H9 (cell line): ENCODE measurements at regions not wholly inside any gene's neighbourhood (a gene's known extent, or its start where the extent isn't known, plus 50 kb on each side); places are given as distances from the start of the nearest gene placed in this dataset.

Experiments
- DNase-seq: peaks from one replicate; pipeline ENCODE4 v3.0.0-alpha.2; 2017
- H2AFZ ChIP-seq: one replicate; pipeline ENCODE4 v1.6.1; 2013; ENCODE audit warnings: mild to moderate bottlenecking, low read length, control low read depth, moderate library complexity
- H2AK5ac ChIP-seq: 2 replicates; pipeline ENCODE4 v1.6.1; 2013; ENCODE audit warnings: low read length, control low read depth, mixed read lengths; ENCODE audit not compliant: insufficient read length
- H2BK120ac ChIP-seq: one replicate; pipeline ENCODE4 v1.6.1; 2013; ENCODE audit warnings: low read depth, mild to moderate bottlenecking, low read length, control low read depth, inconsistent platforms; ENCODE audit not compliant: poor library complexity, severe bottlenecking
- H2BK12ac ChIP-seq: 2 replicates; pipeline ENCODE4 v1.6.1; 2013; ENCODE audit warnings: low read length, control low read depth, mixed read lengths, low read depth; ENCODE audit not compliant: insufficient read length
- H2BK15ac ChIP-seq: 2 replicates; pipeline ENCODE4 v1.6.1; 2013; ENCODE audit warnings: low read depth, low read length, control low read depth
- H2BK20ac ChIP-seq: one replicate; pipeline ENCODE4 v1.6.1; 2013; ENCODE audit warnings: low read depth, mild to moderate bottlenecking, low read length, control low read depth, inconsistent platforms; ENCODE audit not compliant: poor library complexity, severe bottlenecking
- H2BK5ac ChIP-seq: 2 replicates; pipeline ENCODE4 v1.6.1; 2013; ENCODE audit warnings: low read length, control low read depth, mixed read lengths; ENCODE audit not compliant: insufficient read length
- H3K14ac ChIP-seq: 2 replicates; pipeline ENCODE4 v1.6.1; 2013; ENCODE audit warnings: low read length, control low read depth; ENCODE audit not compliant: insufficient read depth
- H3K18ac ChIP-seq: 2 replicates; pipeline ENCODE4 v1.6.1; 2013; ENCODE audit warnings: low read depth, mild to moderate bottlenecking, mixed read lengths, low read length, control low read depth; ENCODE audit not compliant: insufficient read length
- H3K23ac ChIP-seq: 2 replicates; pipeline ENCODE4 v1.6.1; 2013; ENCODE audit warnings: low read length, control low read depth, mixed read lengths, low read depth; ENCODE audit not compliant: insufficient read length
- H3K23me2 ChIP-seq: 2 replicates; pipeline ENCODE4 v1.6.1; 2013; ENCODE audit warnings: low read depth, mild to moderate bottlenecking, mixed read lengths, low read length, control low read depth; ENCODE audit not compliant: insufficient read length, poor library complexity, severe bottlenecking
- H3K27ac ChIP-seq: 2 replicates; pipeline ENCODE4 v1.5.1; 2013; ENCODE audit warnings: low read length, control low read depth, mixed read lengths, low read depth; ENCODE audit not compliant: insufficient read length
- H3K27me3 ChIP-seq: 2 replicates; pipeline ENCODE4 v1.6.1; 2013; ENCODE audit warnings: low read length, control low read depth, inconsistent platforms; ENCODE audit not compliant: insufficient read depth
- H3K4ac ChIP-seq: 2 replicates; pipeline ENCODE4 v1.6.1; 2013; ENCODE audit warnings: low read depth, mild to moderate bottlenecking, control low read depth, inconsistent platforms, low read length, moderate library complexity
- H3K4me1 ChIP-seq: 2 replicates; pipeline ENCODE4 v1.6.1; 2013; ENCODE audit warnings: low read length, control low read depth, inconsistent platforms; ENCODE audit not compliant: insufficient read depth
- H3K4me2 ChIP-seq: 2 replicates; pipeline ENCODE4 v1.6.1; 2013; ENCODE audit warnings: low read length, control low read depth, mixed read lengths; ENCODE audit not compliant: insufficient read length, insufficient read depth
- H3K56ac ChIP-seq: 2 replicates; pipeline ENCODE4 v1.6.1; 2013; ENCODE audit warnings: low read depth, mild to moderate bottlenecking, mixed read lengths, low read length, control low read depth; ENCODE audit not compliant: insufficient read length
- H3K79me1 ChIP-seq: 2 replicates; pipeline ENCODE4 v1.6.1; 2013; ENCODE audit warnings: low read depth, mild to moderate bottlenecking, moderate library complexity, low read length, control low read depth, inconsistent platforms; ENCODE audit not compliant: insufficient read depth, poor library complexity, severe bottlenecking
- H3K79me2 ChIP-seq: 2 replicates; pipeline ENCODE4 v1.6.1; 2013; ENCODE audit warnings: low read length, control low read depth, inconsistent platforms; ENCODE audit not compliant: insufficient read depth
- H3K9ac ChIP-seq: 2 replicates; pipeline ENCODE4 v1.6.1; 2013; ENCODE audit warnings: low read length, control low read depth, mixed read lengths; ENCODE audit not compliant: insufficient read length; ENCODE audit errors: extremely low read depth
- H3K9me3 ChIP-seq: one replicate; pipeline ENCODE4 v1.6.1; 2013; ENCODE audit warnings: low read depth, low read length, inconsistent platforms; ENCODE audit not compliant: control insufficient read depth
- H3T11ph ChIP-seq: one replicate; pipeline ENCODE4 v1.6.1; 2013; ENCODE audit warnings: mild to moderate bottlenecking, low read length, control low read depth, inconsistent platforms
- H4K20me1 ChIP-seq: one replicate; pipeline ENCODE4 v1.6.1; 2013; ENCODE audit not compliant: control insufficient read depth, insufficient read length, insufficient read depth
- H4K5ac ChIP-seq: 2 replicates; pipeline ENCODE4 v1.6.1; 2013; ENCODE audit warnings: low read depth, mild to moderate bottlenecking, mixed read lengths, low read length, control low read depth; ENCODE audit not compliant: insufficient read length
- H4K8ac ChIP-seq: replicated peaks from 2 replicates; pipeline ENCODE4 v1.6.1; 2013; ENCODE audit warnings: low read length, control low read depth, mixed read lengths, low read depth; ENCODE audit not compliant: insufficient read length
- H4K91ac ChIP-seq: 2 replicates; pipeline ENCODE4 v1.6.1; 2013; ENCODE audit warnings: low read depth, mild to moderate bottlenecking, moderate library complexity, mixed read lengths, low read length, control low read depth; ENCODE audit not compliant: insufficient read length
- H3K27ac Mint-ChIP-seq, 3 experiments: 2 replicates in 2 of 3; 3 replicates in 1 of 3; pipeline ENCODE4 v1.8.0; 2020 to 2021; ENCODE audit warnings: mixed read lengths in 3 of 3, mild to moderate bottlenecking in 1 of 3, moderate library complexity in 1 of 3
- H3K27me3 Mint-ChIP-seq: 2 replicates; pipeline ENCODE4 v1.8.0; 2021; ENCODE audit warnings: low read depth, mild to moderate bottlenecking, moderate library complexity, mixed read lengths
- H3K36me3 Mint-ChIP-seq, 3 experiments: 2 replicates in 2 of 3; 3 replicates in 1 of 3; pipeline ENCODE4 v1.8.0; 2020 to 2021; ENCODE audit warnings: low read depth in 3 of 3, mixed read lengths in 3 of 3; ENCODE audit not compliant: insufficient read depth in 1 of 3
- H3K4me1 Mint-ChIP-seq, 2 experiments: 2 replicates each; pipeline ENCODE4 v1.8.0; 2020; ENCODE audit warnings: mixed read lengths in 2 of 2
- H3K4me3 Mint-ChIP-seq, 2 experiments: 2 replicates in 1 of 2; 3 replicates in 1 of 2; pipeline ENCODE4 v1.8.0; 2020 to 2021; ENCODE audit warnings: mild to moderate bottlenecking in 2 of 2, mixed read lengths in 2 of 2, moderate library complexity in 1 of 2
- H3K9me3 Mint-ChIP-seq, 2 experiments: 2 replicates in 1 of 2; 3 replicates in 1 of 2; pipeline ENCODE4 v1.8.0; 2020; ENCODE audit warnings: mild to moderate bottlenecking in 2 of 2, mixed read lengths in 2 of 2, moderate library complexity in 1 of 2
- WGBS: extraction: QIAGEN DNeasy Blood & Tissue Kit; methylation state at CpG from one replicate; pipeline ENCODE4 v1.1.7; 2013; ENCODE audit warnings: missing lambda C conversion rate, low lambda C conversion rate, mixed read lengths; ENCODE audit not compliant: insufficient read length; ENCODE audit errors: extremely low coverage; 5-methylcytosine and 5-hydroxymethylcytosine counted together
- TF ChIP-seq, protein P1 (sequence below): fragments of 200-600 bp; sonication (generic); conservative IDR thresholded peaks from 3 replicates; pipeline ENCODE4 v1.8.0; 2021; ENCODE audit warnings: antibody characterized with exemption, mild to moderate bottlenecking

DNA sequence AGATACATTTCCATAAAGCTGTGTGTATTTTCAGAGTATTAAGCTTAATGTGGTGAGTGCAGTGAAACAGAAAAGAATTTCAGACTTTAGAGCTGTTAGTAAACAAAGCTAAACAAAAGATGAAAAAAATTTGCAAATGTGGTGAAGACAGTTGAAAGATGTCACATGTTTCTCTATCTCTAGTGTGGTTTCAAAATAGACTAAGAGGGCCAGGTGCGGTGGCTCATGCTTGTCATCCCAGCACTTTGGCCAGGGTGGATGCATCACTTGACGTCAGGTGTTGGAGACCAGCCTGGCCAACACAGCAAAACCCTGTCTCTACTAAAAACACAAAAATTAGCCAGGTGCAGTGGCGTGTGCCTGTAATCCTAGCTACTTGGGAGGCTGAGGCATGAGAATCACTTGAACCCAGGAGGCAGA is 466.0 kb upstream of the NR2F2 start:
- no peak overlapping the region for H4K8ac ChIP-seq
- Mint-ChIP-seq H3K27ac (no peak overlapping the region), H3K4me1 (peaks cover 2 to 7% of the 10 kb centered on the region in 2 experiments; a peak in 2 of 4 replicates), H3K27me3 (peaks cover 9% of the 10 kb centered on the region), H3K9me3 (no peaks in the 10 kb centered on the region), H3K4me3 (no peak overlapping the region), H3K36me3 (no peaks in the 10 kb centered on the region)
- H3K23ac ChIP-seq, result no peak overlapping the region
- no peak overlapping the region for H3T11ph ChIP-seq
- H3K18ac ChIP-seq, result no peak overlapping the region
- H2BK5ac ChIP-seq, result no peak overlapping the region
- H3K56ac ChIP-seq, result no peak overlapping the region
- no peak overlapping the region for H4K5ac ChIP-seq
- no peaks in the 10 kb centered on the region for H3K27me3 ChIP-seq
- DNase-seq, result no peak
- H3K14ac ChIP-seq, result no peak overlapping the region
- H2AFZ ChIP-seq, result no peak overlapping the region
- H3K79me1 ChIP-seq, result no peaks in the 10 kb centered on the region
- H3K23me2 ChIP-seq, result no peaks in the 10 kb centered on the region
- H3K79me2 ChIP-seq, result no peaks in the 10 kb centered on the region
- H2AK5ac ChIP-seq, result no peak overlapping the region
- no peak overlapping the region for H2BK15ac ChIP-seq
- no peaks in the 10 kb centered on the region for H3K9me3 ChIP-seq
- H3K4ac ChIP-seq, result no peak overlapping the region
- H4K91ac ChIP-seq, result no peak overlapping the region
- no peak overlapping the region for H2BK120ac ChIP-seq
- H2BK20ac ChIP-seq, result no peak overlapping the region
- H3K27ac ChIP-seq, result no peak overlapping the region
- no peak overlapping the region for H3K9ac ChIP-seq
- H3K4me2 ChIP-seq, result no peak overlapping the region
- H3K4me1 ChIP-seq, result no peaks in the 10 kb centered on the region
- TF ChIP-seq, protein P1, sequence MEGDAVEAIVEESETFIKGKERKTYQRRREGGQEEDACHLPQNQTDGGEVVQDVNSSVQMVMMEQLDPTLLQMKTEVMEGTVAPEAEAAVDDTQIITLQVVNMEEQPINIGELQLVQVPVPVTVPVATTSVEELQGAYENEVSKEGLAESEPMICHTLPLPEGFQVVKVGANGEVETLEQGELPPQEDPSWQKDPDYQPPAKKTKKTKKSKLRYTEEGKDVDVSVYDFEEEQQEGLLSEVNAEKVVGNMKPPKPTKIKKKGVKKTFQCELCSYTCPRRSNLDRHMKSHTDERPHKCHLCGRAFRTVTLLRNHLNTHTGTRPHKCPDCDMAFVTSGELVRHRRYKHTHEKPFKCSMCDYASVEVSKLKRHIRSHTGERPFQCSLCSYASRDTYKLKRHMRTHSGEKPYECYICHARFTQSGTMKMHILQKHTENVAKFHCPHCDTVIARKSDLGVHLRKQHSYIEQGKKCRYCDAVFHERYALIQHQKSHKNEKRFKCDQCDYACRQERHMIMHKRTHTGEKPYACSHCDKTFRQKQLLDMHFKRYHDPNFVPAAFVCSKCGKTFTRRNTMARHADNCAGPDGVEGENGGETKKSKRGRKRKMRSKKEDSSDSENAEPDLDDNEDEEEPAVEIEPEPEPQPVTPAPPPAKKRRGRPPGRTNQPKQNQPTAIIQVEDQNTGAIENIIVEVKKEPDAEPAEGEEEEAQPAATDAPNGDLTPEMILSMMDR, result no peak
- no peak overlapping the region for H2BK12ac ChIP-seq
- H4K20me1 ChIP-seq, result no peaks in the 10 kb centered on the region
- no CpG with 5 or more reads among the region's 3 CpGs for WGBS
